ENCODE measurements at regions not wholly inside any gene's neighbourhood (a gene's known extent, or its start where the extent isn't known, plus 50 kb on each side); places are given as distances from the start of the nearest gene placed in this dataset.

- TF ChIP-seq CTCF (IDR thresholded peaks at IDR 0.05), result no peak
- H3K36me3 Mint-ChIP-seq (ENCODE audit: low read depth), result no peaks in the 10 kb centered on the region; the same call in 1 of the 2 replicates
- H3K9me3 Mint-ChIP-seq, result peaks cover 41% of the 10 kb centered on the region
- no peaks in the 10 kb centered on the region for H3K4me1 Mint-ChIP-seq (ENCODE audit: low read depth)
- no peak overlapping the region for H3K4me3 Mint-ChIP-seq
- DNase-seq, result no peak
- H3K27me3 Mint-ChIP-seq (ENCODE audit: insufficient read depth), result 0 out of 2 replicates have a peak, but pooled peaks cover 2% of the 10 kb centered on the region
- H3K27ac Mint-ChIP-seq, result no peak overlapping the region
Measured at GRCh38 chr18:72225958-72226357, 318.2 kb downstream of the CBLN2 start.

GRCh38 chr18:72223733-72224132 is 320.4 kb downstream of the CBLN2 start:
- Mint-ChIP-seq H3K4me3 (no peak overlapping the region), H3K27ac (no peak overlapping the region), H3K36me3 (ENCODE audit: low read depth) (no peaks in the 10 kb centered on the region; the same call in 1 of the 2 replicates), H3K4me1 (ENCODE audit: low read depth) (no peaks in the 10 kb centered on the region), H3K9me3 (peaks cover 31% of the 10 kb centered on the region), H3K27me3 (ENCODE audit: insufficient read depth) (no peaks in the 10 kb centered on the region)
- no peak for TF ChIP-seq CTCF (IDR thresholded peaks at IDR 0.05)
- no peak for DNase-seq

- H3K27me3 Mint-ChIP-seq (ENCODE audit: insufficient read depth), result no peaks in the 10 kb centered on the region
- H3K4me3 Mint-ChIP-seq, result no peak overlapping the region
- peaks cover 37% of the 10 kb centered on the region for H3K9me3 Mint-ChIP-seq
- no peaks in the 10 kb centered on the region for H3K4me1 Mint-ChIP-seq (ENCODE audit: low read depth)
- no peak for DNase-seq
- peaks cover 5% of the 10 kb centered on the region; the same call in 1 of the 2 replicates for H3K36me3 Mint-ChIP-seq (ENCODE audit: low read depth)
- no peak for TF ChIP-seq CTCF (IDR thresholded peaks at IDR 0.05)
- no peak overlapping the region for H3K27ac Mint-ChIP-seq
Measured at GRCh38 chr18:72208920-72209676, 335.0 kb downstream of the CBLN2 start.

- Mint-ChIP-seq H3K9me3 (peaks cover 35% of the 10 kb centered on the region), H3K27me3 (ENCODE audit: insufficient read depth) (no peaks in the 10 kb centered on the region), H3K4me3 (no peak overlapping the region), H3K4me1 (ENCODE audit: low read depth) (no peaks in the 10 kb centered on the region), H3K36me3 (ENCODE audit: low read depth) (peaks cover 5% of the 10 kb centered on the region; the same call in 1 of the 2 replicates), H3K27ac (no peak overlapping the region)
- no peak for TF ChIP-seq CTCF (IDR thresholded peaks at IDR 0.05)
- DNase-seq, result no peak
Measured at GRCh38 chr18:72207280-72207679, 336.9 kb downstream of the CBLN2 start.

GRCh38 chr18:72206814-72207213 is 337.3 kb downstream of the CBLN2 start:
- peaks cover 5% of the 10 kb centered on the region; the same call in 1 of the 2 replicates for H3K36me3 Mint-ChIP-seq (ENCODE audit: low read depth)

More at GRCh38 chr18:72206814-72207213, 337.3 kb downstream of the CBLN2 start:
- H3K4me3 Mint-ChIP-seq, result no peak overlapping the region
- H3K9me3 Mint-ChIP-seq, result peaks cover 38% of the 10 kb centered on the region
- H3K4me1 Mint-ChIP-seq (ENCODE audit: low read depth), result no peaks in the 10 kb centered on the region
- no peak overlapping the region for H3K27ac Mint-ChIP-seq
- no peak for TF ChIP-seq CTCF (IDR thresholded peaks at IDR 0.05)
- H3K27me3 Mint-ChIP-seq (ENCODE audit: insufficient read depth), result no peaks in the 10 kb centered on the region
- no peak for DNase-seq
